ENCODE measurements at regions not wholly inside any gene's neighbourhood (a gene's known extent, or its start where the extent isn't known, plus 50 kb on each side); places are given as distances from the start of the nearest gene placed in this dataset.

DNA sequence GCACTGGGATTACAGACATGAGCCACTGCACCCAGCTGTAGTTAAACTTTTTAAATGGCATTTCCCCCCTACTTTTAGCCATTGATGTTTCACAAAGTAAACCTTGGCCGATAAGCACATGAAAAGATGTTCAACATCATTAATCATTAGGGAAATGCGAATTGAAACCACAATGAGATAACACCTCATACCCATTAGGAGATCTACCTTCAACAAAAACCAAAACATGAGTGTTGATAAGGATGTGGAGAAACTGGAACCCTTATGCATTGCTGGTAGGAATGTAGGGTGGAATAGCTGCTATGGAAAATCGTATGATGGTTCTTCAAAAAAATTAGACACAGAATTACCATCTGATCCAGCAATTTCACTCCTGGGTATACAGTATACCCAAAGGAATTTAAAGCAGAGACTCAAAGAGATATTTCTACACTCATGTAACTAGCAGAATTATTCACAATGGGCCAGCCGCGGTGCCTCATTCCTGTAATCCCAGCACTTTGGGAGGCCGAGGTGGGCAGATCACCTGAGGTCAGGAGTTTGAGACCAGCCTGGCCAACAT is 286.5 kb upstream of the JARID2 start:
- H3K27me3 ChIP-seq (ENCODE audit: control insufficient read depth, low read length) = no peaks in the 10 kb centered on the region
- H3K4me1 ChIP-seq (ENCODE audit: control insufficient read depth, low read length) = no peaks in the 10 kb centered on the region
- H3K36me3 ChIP-seq (ENCODE audit: control insufficient read depth, low read length) = no peaks in the 10 kb centered on the region
- no peaks in the 10 kb centered on the region for H3F3A ChIP-seq (ENCODE audit: control insufficient read depth, insufficient read depth)
- no peaks in the 10 kb centered on the region for H3K9me2 ChIP-seq (replicated peaks; ENCODE audit: control insufficient read depth, low read length)
- TF ChIP-seq, protein P1, sequence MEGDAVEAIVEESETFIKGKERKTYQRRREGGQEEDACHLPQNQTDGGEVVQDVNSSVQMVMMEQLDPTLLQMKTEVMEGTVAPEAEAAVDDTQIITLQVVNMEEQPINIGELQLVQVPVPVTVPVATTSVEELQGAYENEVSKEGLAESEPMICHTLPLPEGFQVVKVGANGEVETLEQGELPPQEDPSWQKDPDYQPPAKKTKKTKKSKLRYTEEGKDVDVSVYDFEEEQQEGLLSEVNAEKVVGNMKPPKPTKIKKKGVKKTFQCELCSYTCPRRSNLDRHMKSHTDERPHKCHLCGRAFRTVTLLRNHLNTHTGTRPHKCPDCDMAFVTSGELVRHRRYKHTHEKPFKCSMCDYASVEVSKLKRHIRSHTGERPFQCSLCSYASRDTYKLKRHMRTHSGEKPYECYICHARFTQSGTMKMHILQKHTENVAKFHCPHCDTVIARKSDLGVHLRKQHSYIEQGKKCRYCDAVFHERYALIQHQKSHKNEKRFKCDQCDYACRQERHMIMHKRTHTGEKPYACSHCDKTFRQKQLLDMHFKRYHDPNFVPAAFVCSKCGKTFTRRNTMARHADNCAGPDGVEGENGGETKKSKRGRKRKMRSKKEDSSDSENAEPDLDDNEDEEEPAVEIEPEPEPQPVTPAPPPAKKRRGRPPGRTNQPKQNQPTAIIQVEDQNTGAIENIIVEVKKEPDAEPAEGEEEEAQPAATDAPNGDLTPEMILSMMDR (IDR thresholded peaks at IDR 0.05; ENCODE audit: low read depth, low read length, poor library complexity, severe bottlenecking) = no peak
- no peak for TF ChIP-seq EZH2phosphoT487 (IDR thresholded peaks at IDR 0.05; ENCODE audit: borderline replicate concordance, low read length)
- H3K4me2 ChIP-seq (ENCODE audit: low read length) = no peak overlapping the region
- no peak overlapping the region for H3K27ac ChIP-seq (ENCODE audit: low read depth, low read length)
- no peaks in the 10 kb centered on the region for H3K9me3 ChIP-seq (ENCODE audit: control insufficient read depth, insufficient read depth, low read length)
- H4K20me1 ChIP-seq (ENCODE audit: control insufficient read depth, insufficient read depth, low read depth, low read length) = no peaks in the 10 kb centered on the region
- no peaks in the 10 kb centered on the region for H3K79me2 ChIP-seq (ENCODE audit: control insufficient read depth, low read length)
- no peak overlapping the region for H3K4me3 ChIP-seq (ENCODE audit: low read length)

DNA sequence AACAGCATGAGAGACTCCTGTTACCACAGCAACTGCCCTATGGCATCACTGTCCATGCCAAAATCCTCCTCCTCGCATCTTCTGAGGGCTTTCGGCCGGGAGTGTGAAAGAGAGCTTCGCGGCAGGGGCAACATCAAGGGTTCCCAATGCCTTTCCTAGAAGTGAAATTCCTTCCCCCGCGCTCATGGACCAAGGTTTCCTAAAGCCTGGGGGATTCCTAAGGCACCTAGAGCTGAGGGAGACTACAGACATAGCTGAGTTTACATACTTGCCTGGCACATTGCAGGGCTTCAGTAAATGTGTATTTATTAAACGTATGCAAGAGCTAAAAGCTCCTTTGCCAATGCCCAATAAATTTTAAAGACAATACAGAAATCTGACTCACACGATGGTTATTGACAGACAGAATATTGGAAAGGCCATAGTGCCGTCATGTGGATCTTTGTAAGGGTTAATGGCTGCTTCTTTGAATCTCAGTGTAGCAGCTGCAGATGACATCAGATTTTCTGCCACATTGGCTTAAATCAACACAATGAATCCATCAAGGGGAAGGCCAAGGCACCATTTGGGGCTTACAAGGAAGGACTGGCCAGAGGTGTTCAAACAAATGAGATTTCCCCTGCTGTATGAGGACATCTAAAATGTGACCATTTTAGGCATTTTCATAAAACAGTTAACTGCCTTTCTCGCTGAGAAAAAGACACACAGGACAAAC is 281.2 kb upstream of the JARID2 start:
- Histone ChIP-seq H3F3A (ENCODE audit: control insufficient read depth, insufficient read depth) (no peaks in the 10 kb centered on the region), H3K27ac (ENCODE audit: low read depth, low read length) (no peak overlapping the region), H3K79me2 (ENCODE audit: control insufficient read depth, low read length) (no peaks in the 10 kb centered on the region)

DNA sequence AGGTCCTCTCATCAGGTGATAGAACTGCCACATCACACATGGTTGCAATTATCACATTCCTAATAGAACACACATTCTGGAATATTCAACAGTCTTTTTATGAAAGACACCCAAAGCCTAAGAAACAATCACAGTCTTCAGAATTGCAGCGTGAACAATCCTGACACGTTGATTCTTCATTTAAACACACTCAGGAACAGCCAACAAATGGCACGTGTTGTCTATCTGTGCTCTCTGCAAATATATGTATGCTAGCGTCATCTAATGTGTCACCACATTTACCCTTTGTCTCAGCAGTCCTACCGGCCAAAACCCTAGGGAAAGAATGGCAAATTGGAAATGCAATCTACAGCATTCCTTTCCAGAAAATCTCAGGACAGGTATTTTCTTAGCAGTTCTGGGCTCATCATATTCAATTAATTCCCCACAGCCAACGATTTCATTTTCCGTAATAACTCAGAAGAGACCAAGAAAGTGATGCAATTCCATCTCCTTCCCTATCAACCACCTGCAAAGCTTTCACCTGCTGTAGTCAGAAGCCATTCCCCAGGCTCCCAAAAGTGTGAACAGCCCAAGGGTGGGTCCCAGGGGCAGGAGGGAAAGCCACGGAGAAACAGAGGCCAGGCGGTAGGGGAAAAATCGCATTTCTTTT is 280.3 kb upstream of the JARID2 start:
- H3K4me1 ChIP-seq (ENCODE audit: control insufficient read depth, low read length) = no peaks in the 10 kb centered on the region
- H3K27me3 ChIP-seq (ENCODE audit: control insufficient read depth, low read length) = 0 out of 2 replicates have a peak, but pooled peaks cover 2% of the 10 kb centered on the region
- TF ChIP-seq, protein P1 (IDR thresholded peaks at IDR 0.05; ENCODE audit: low read depth, low read length, poor library complexity, severe bottlenecking) = no peak
- no peak for TF ChIP-seq EZH2phosphoT487 (IDR thresholded peaks at IDR 0.05; ENCODE audit: borderline replicate concordance, low read length)
- no peaks in the 10 kb centered on the region for H3K79me2 ChIP-seq (ENCODE audit: control insufficient read depth, low read length)
- no peak overlapping the region for H3K4me3 ChIP-seq (ENCODE audit: low read length)
- no peak overlapping the region for H3K4me2 ChIP-seq (ENCODE audit: low read length)
- H4K20me1 ChIP-seq (ENCODE audit: control insufficient read depth, insufficient read depth, low read depth, low read length) = no peaks in the 10 kb centered on the region
- H3K36me3 ChIP-seq (ENCODE audit: control insufficient read depth, low read length) = no peaks in the 10 kb centered on the region
- no peaks in the 10 kb centered on the region for H3K9me2 ChIP-seq (replicated peaks; ENCODE audit: control insufficient read depth, low read length)
- H3K27ac ChIP-seq (ENCODE audit: low read depth, low read length) = no peak overlapping the region
- no peaks in the 10 kb centered on the region for H3K9me3 ChIP-seq (ENCODE audit: control insufficient read depth, insufficient read depth, low read length)
- H3F3A ChIP-seq (ENCODE audit: control insufficient read depth, insufficient read depth) = no peaks in the 10 kb centered on the region

More for the DNA sequence above, 281.2 kb upstream of the JARID2 start:
- no peaks in the 10 kb centered on the region for H4K20me1 ChIP-seq (ENCODE audit: control insufficient read depth, insufficient read depth, low read depth, low read length)
- H3K4me3 ChIP-seq (ENCODE audit: low read length) = no peak overlapping the region
- H3K4me2 ChIP-seq (ENCODE audit: low read length) = no peak overlapping the region
- TF ChIP-seq, protein P1 (IDR thresholded peaks at IDR 0.05; ENCODE audit: low read depth, low read length, poor library complexity, severe bottlenecking) = no peak
- no peak for TF ChIP-seq EZH2phosphoT487 (IDR thresholded peaks at IDR 0.05; ENCODE audit: borderline replicate concordance, low read length)
- no peaks in the 10 kb centered on the region for H3K9me2 ChIP-seq (replicated peaks; ENCODE audit: control insufficient read depth, low read length)
- no peaks in the 10 kb centered on the region for H3K36me3 ChIP-seq (ENCODE audit: control insufficient read depth, low read length)
- 0 out of 2 replicates have a peak, but pooled peaks cover 2% of the 10 kb centered on the region for H3K27me3 ChIP-seq (ENCODE audit: control insufficient read depth, low read length)
- no peaks in the 10 kb centered on the region for H3K9me3 ChIP-seq (ENCODE audit: control insufficient read depth, insufficient read depth, low read length)
- no peaks in the 10 kb centered on the region for H3K4me1 ChIP-seq (ENCODE audit: control insufficient read depth, low read length)
